RWPE2 (cell line): ENCODE measurements at regions not wholly inside any gene's neighbourhood (a gene's known extent, or its start where the extent isn't known, plus 50 kb on each side); places are given as distances from the start of the nearest gene placed in this dataset.
"Not testable (repeated sequence)": the region's sequence is repeated elsewhere in the genome, so short reads cannot be mapped to it uniquely, and the experiment has no call there.

ENCODE experiments used
- ATAC-seq: fragments of 200-7000 bp; cut with Tn5 transposase; 3 replicates; pipeline ENCODE4 v1.9.1; 2021; ENCODE audit warnings: low read depth
- DNase-seq: peaks from one replicate; pipeline ENCODE4 v3.0.0-alpha.2; 2020; ENCODE audit warnings: low spot score
- H3K27ac ChIP-seq: fragments of 450-650 bp; 2 replicates; pipeline ENCODE4 v1.5.1; 2017; ENCODE audit warnings: mild to moderate bottlenecking; ENCODE audit not compliant: poor library complexity, severe bottlenecking
- H3K27me3 ChIP-seq: fragments of 250-450 bp; sonication (Bioruptor Pico); 2 replicates; pipeline ENCODE4 v1.5.1; 2021; ENCODE audit warnings: mild to moderate bottlenecking, moderate library complexity; ENCODE audit not compliant: insufficient read depth, poor library complexity, severe bottlenecking
- H3K36me3 ChIP-seq: fragments of 250-450 bp; sonication (Bioruptor Pico); 2 replicates; pipeline ENCODE4 v1.5.1; 2020; ENCODE audit warnings: low read depth, mild to moderate bottlenecking, moderate library complexity
- H3K4me1 ChIP-seq: fragments of 250-450 bp; sonication (Bioruptor Pico); 2 replicates; pipeline ENCODE4 v1.5.1; 2021; ENCODE audit warnings: mild to moderate bottlenecking, moderate library complexity; ENCODE audit not compliant: insufficient read depth, poor library complexity, severe bottlenecking
- H3K4me3 ChIP-seq: fragments of 250-450 bp; sonication (Bioruptor Pico); 2 replicates; pipeline ENCODE4 v1.5.1; 2021; ENCODE audit warnings: mild to moderate bottlenecking, moderate library complexity; ENCODE audit not compliant: severe bottlenecking
- H3K9me3 ChIP-seq: fragments of 250-450 bp; sonication (Bioruptor Pico); 2 replicates; pipeline ENCODE4 v1.5.1; 2021; ENCODE audit warnings: mild to moderate bottlenecking, moderate library complexity; ENCODE audit not compliant: severe bottlenecking
- TF ChIP-seq, protein P1 (sequence below): fragments of 450-650 bp; IDR thresholded peaks from one replicate; pipeline ENCODE4 v1.5.1; 2017; ENCODE audit warnings: mild to moderate bottlenecking, moderate library complexity; ENCODE audit not compliant: poor library complexity, severe bottlenecking

DNA sequence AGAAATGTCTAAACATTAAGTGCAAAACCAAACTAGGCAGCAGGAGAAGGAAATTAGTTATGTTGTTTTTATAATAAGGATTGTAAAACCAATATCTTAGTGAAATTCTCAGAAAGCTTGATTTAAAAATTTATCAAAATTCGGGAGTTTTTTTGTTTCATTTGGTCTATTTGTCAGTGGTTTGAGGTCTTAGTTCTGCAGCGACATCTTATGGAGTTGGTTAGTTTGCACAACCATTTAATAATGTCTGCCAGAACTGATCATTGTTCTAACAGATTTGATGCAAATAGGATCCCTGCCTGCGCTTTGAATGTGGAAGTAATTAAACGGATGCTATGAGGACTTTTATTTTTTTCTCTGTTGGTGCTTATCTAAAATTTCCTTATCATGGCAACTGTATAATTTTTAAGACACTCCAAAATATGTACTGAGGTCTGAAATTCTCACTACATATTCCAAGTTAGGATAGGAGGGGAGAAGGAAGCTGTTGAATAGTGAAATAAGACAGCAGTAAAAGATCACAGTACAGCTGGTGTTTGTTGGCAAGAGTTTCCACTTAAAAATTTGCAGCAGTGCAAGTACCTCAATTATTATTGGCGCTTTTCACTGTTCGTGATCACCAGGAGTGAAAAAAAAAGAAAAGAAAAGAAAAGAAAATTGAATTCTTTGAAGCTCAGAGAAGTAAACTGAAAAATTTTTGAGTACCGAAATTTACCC lies 2521.4 kb downstream of the ARAP2 start:
- DNase-seq (no peak), ATAC-seq (no peak)
- no peaks in the 10 kb centered on the region for H3K27me3 ChIP-seq
- H3K4me3 ChIP-seq, result no peak overlapping the region
- TF ChIP-seq, protein P1, sequence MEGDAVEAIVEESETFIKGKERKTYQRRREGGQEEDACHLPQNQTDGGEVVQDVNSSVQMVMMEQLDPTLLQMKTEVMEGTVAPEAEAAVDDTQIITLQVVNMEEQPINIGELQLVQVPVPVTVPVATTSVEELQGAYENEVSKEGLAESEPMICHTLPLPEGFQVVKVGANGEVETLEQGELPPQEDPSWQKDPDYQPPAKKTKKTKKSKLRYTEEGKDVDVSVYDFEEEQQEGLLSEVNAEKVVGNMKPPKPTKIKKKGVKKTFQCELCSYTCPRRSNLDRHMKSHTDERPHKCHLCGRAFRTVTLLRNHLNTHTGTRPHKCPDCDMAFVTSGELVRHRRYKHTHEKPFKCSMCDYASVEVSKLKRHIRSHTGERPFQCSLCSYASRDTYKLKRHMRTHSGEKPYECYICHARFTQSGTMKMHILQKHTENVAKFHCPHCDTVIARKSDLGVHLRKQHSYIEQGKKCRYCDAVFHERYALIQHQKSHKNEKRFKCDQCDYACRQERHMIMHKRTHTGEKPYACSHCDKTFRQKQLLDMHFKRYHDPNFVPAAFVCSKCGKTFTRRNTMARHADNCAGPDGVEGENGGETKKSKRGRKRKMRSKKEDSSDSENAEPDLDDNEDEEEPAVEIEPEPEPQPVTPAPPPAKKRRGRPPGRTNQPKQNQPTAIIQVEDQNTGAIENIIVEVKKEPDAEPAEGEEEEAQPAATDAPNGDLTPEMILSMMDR, result no peak
- no peaks in the 10 kb centered on the region for H3K4me1 ChIP-seq
- no peaks in the 10 kb centered on the region for H3K9me3 ChIP-seq
- no peaks in the 10 kb centered on the region for H3K36me3 ChIP-seq
- H3K27ac ChIP-seq, result no peak overlapping the region

GRCh38 chr4:33724685-33725084 lies 2519.6 kb downstream of the ARAP2 start:
- H3K36me3 ChIP-seq, result no peaks in the 10 kb centered on the region
- no peaks in the 10 kb centered on the region for H3K27me3 ChIP-seq
- no peak overlapping the region for H3K27ac ChIP-seq
- no peaks in the 10 kb centered on the region for H3K9me3 ChIP-seq
- DNase-seq (no peak), ATAC-seq (no peak)
- H3K4me3 ChIP-seq, result no peak overlapping the region
- TF ChIP-seq, protein P1, result no peak
- H3K4me1 ChIP-seq, result no peaks in the 10 kb centered on the region

DNA sequence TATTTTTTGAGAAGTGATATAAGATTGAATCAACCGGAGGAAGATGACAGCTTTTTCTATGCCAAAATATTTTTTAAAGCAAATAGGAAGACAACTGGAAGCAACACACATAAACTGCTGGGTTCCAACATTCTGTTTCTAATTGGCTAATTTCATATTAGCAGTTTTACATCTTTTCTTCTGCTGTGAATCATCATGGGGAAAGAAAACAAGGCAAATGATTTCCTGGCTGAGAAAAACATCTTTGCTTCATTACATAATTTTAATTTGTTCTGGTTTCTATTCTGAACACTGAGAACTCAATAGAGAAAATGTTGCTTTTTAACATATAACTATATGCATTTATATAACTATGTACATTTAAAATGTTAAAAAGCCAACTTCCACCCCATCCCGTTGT lies 2518.5 kb downstream of the ARAP2 start:
- Histone ChIP-seq H3K9me3 (peaks cover 3% of the 10 kb centered on the region), H3K36me3 (no peaks in the 10 kb centered on the region), H3K27ac (no peak overlapping the region), H3K4me3 (no peak overlapping the region), H3K27me3 (no peaks in the 10 kb centered on the region), H3K4me1 (no peaks in the 10 kb centered on the region)
- ATAC-seq (no peak), DNase-seq (no peak)
- TF ChIP-seq, protein P1, result no peak

- H3K36me3 ChIP-seq, result no peaks in the 10 kb centered on the region
- H3K9me3 ChIP-seq, result no peaks in the 10 kb centered on the region
- ATAC-seq (no peak), DNase-seq (no peak)
- H3K4me3 ChIP-seq, result no peak overlapping the region
- no peaks in the 10 kb centered on the region for H3K27me3 ChIP-seq
- TF ChIP-seq, protein P1, result no peak
- no peaks in the 10 kb centered on the region for H3K4me1 ChIP-seq
- no peak overlapping the region for H3K27ac ChIP-seq
Measured at GRCh38 chr4:33737726-33738125, 2506.6 kb downstream of the ARAP2 start.

DNA sequence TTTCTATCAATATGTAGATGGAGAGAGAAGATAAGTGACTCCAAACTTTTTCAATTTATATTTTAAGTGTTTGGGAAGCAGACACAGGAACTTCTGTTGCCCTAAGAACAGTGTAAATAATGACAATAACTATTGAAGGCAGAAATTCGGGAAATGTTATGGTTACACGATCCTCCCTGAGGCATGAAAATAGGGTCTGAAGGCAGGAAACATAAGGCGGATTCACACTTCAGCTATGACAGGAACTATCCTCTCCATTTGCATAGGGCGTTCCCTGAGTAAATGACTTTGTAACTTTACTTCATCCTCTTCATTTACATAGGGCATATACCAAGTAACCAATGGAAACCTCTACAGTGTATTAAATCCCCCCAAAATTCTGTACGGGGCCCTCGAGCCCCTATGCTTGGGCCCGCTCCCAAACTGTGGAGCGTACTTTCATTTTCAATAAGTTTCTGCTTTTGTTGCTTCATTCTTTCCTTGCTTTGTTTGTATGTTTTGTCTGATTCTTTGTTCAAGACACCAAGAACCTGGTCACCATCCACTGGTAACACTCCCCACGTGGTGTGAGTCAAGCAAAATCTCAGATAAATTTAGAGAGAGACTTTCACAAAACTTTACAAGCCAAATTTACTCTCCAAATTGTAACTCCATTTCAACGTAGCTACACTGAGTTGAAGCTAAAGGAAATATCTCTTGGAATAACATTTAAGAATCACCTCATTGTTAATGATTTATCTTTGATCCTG lies 2504.3 kb downstream of the ARAP2 start:
- H3K27me3 ChIP-seq, result no peaks in the 10 kb centered on the region
- H3K4me1 ChIP-seq, result no peaks in the 10 kb centered on the region
- H3K36me3 ChIP-seq, result no peaks in the 10 kb centered on the region
- H3K9me3 ChIP-seq, result no peaks in the 10 kb centered on the region
- no peak for DNase-seq
- no peak for ATAC-seq
- no peak overlapping the region for H3K4me3 ChIP-seq
- TF ChIP-seq, protein P1, result no peak
- no peak overlapping the region for H3K27ac ChIP-seq

DNA sequence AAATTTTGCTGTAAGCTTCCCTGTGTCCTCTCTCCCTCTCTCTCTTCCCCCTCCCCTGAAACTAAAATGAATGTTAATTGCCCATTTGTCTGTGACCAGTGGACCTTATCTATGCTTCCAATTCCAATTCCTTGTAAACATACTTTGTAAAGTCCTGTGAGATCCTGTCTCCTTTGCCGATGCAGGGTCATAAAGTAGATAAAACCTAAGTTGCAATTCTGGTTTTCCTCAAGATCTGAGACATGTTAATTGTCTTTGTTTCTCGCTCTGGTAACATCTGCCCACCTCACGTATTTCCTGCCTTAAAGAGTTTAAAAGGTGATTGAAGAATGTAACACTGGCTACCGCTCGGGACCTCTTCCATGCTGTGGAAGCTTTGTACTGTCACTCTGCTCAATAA lies 2503.4 kb downstream of the ARAP2 start:
- H3K36me3 ChIP-seq, H3K9me3 ChIP-seq, DNase-seq, ATAC-seq, H3K27me3 ChIP-seq, H3K4me1 ChIP-seq, H3K27ac ChIP-seq, H3K4me3 ChIP-seq: not testable (repeated sequence)
